H9 (cell line): ENCODE measurements at regions not wholly inside any gene's neighbourhood (a gene's known extent, or its start where the extent isn't known, plus 50 kb on each side); places are given as distances from the start of the nearest gene placed in this dataset.

ENCODE experiments used
- DNase-seq: peaks from one replicate; pipeline ENCODE4 v3.0.0-alpha.2; 2017
- H2AFZ ChIP-seq: one replicate; pipeline ENCODE4 v1.6.1; 2013; ENCODE audit warnings: mild to moderate bottlenecking, low read length, control low read depth, moderate library complexity
- H2AK5ac ChIP-seq: 2 replicates; pipeline ENCODE4 v1.6.1; 2013; ENCODE audit warnings: low read length, control low read depth, mixed read lengths; ENCODE audit not compliant: insufficient read length
- H2BK120ac ChIP-seq: one replicate; pipeline ENCODE4 v1.6.1; 2013; ENCODE audit warnings: low read depth, mild to moderate bottlenecking, low read length, control low read depth, inconsistent platforms; ENCODE audit not compliant: poor library complexity, severe bottlenecking
- H2BK12ac ChIP-seq: 2 replicates; pipeline ENCODE4 v1.6.1; 2013; ENCODE audit warnings: low read length, control low read depth, mixed read lengths, low read depth; ENCODE audit not compliant: insufficient read length
- H2BK15ac ChIP-seq: 2 replicates; pipeline ENCODE4 v1.6.1; 2013; ENCODE audit warnings: low read depth, low read length, control low read depth
- H2BK20ac ChIP-seq: one replicate; pipeline ENCODE4 v1.6.1; 2013; ENCODE audit warnings: low read depth, mild to moderate bottlenecking, low read length, control low read depth, inconsistent platforms; ENCODE audit not compliant: poor library complexity, severe bottlenecking
- H2BK5ac ChIP-seq: 2 replicates; pipeline ENCODE4 v1.6.1; 2013; ENCODE audit warnings: low read length, control low read depth, mixed read lengths; ENCODE audit not compliant: insufficient read length
- H3K14ac ChIP-seq: 2 replicates; pipeline ENCODE4 v1.6.1; 2013; ENCODE audit warnings: low read length, control low read depth; ENCODE audit not compliant: insufficient read depth
- H3K18ac ChIP-seq: 2 replicates; pipeline ENCODE4 v1.6.1; 2013; ENCODE audit warnings: low read depth, mild to moderate bottlenecking, mixed read lengths, low read length, control low read depth; ENCODE audit not compliant: insufficient read length
- H3K23ac ChIP-seq: 2 replicates; pipeline ENCODE4 v1.6.1; 2013; ENCODE audit warnings: low read length, control low read depth, mixed read lengths, low read depth; ENCODE audit not compliant: insufficient read length
- H3K23me2 ChIP-seq: 2 replicates; pipeline ENCODE4 v1.6.1; 2013; ENCODE audit warnings: low read depth, mild to moderate bottlenecking, mixed read lengths, low read length, control low read depth; ENCODE audit not compliant: insufficient read length, poor library complexity, severe bottlenecking
- H3K27ac ChIP-seq: 2 replicates; pipeline ENCODE4 v1.5.1; 2013; ENCODE audit warnings: low read length, control low read depth, mixed read lengths, low read depth; ENCODE audit not compliant: insufficient read length
- H3K27me3 ChIP-seq: 2 replicates; pipeline ENCODE4 v1.6.1; 2013; ENCODE audit warnings: low read length, control low read depth, inconsistent platforms; ENCODE audit not compliant: insufficient read depth
- H3K4ac ChIP-seq: 2 replicates; pipeline ENCODE4 v1.6.1; 2013; ENCODE audit warnings: low read depth, mild to moderate bottlenecking, control low read depth, inconsistent platforms, low read length, moderate library complexity
- H3K4me1 ChIP-seq: 2 replicates; pipeline ENCODE4 v1.6.1; 2013; ENCODE audit warnings: low read length, control low read depth, inconsistent platforms; ENCODE audit not compliant: insufficient read depth
- H3K4me2 ChIP-seq: 2 replicates; pipeline ENCODE4 v1.6.1; 2013; ENCODE audit warnings: low read length, control low read depth, mixed read lengths; ENCODE audit not compliant: insufficient read length, insufficient read depth
- H3K56ac ChIP-seq: 2 replicates; pipeline ENCODE4 v1.6.1; 2013; ENCODE audit warnings: low read depth, mild to moderate bottlenecking, mixed read lengths, low read length, control low read depth; ENCODE audit not compliant: insufficient read length
- H3K79me1 ChIP-seq: 2 replicates; pipeline ENCODE4 v1.6.1; 2013; ENCODE audit warnings: low read depth, mild to moderate bottlenecking, moderate library complexity, low read length, control low read depth, inconsistent platforms; ENCODE audit not compliant: insufficient read depth, poor library complexity, severe bottlenecking
- H3K79me2 ChIP-seq: 2 replicates; pipeline ENCODE4 v1.6.1; 2013; ENCODE audit warnings: low read length, control low read depth, inconsistent platforms; ENCODE audit not compliant: insufficient read depth
- H3K9ac ChIP-seq: 2 replicates; pipeline ENCODE4 v1.6.1; 2013; ENCODE audit warnings: low read length, control low read depth, mixed read lengths; ENCODE audit not compliant: insufficient read length; ENCODE audit errors: extremely low read depth
- H3K9me3 ChIP-seq: one replicate; pipeline ENCODE4 v1.6.1; 2013; ENCODE audit warnings: low read depth, low read length, inconsistent platforms; ENCODE audit not compliant: control insufficient read depth
- H3T11ph ChIP-seq: one replicate; pipeline ENCODE4 v1.6.1; 2013; ENCODE audit warnings: mild to moderate bottlenecking, low read length, control low read depth, inconsistent platforms
- H4K20me1 ChIP-seq: one replicate; pipeline ENCODE4 v1.6.1; 2013; ENCODE audit not compliant: control insufficient read depth, insufficient read length, insufficient read depth
- H4K5ac ChIP-seq: 2 replicates; pipeline ENCODE4 v1.6.1; 2013; ENCODE audit warnings: low read depth, mild to moderate bottlenecking, mixed read lengths, low read length, control low read depth; ENCODE audit not compliant: insufficient read length
- H4K8ac ChIP-seq: replicated peaks from 2 replicates; pipeline ENCODE4 v1.6.1; 2013; ENCODE audit warnings: low read length, control low read depth, mixed read lengths, low read depth; ENCODE audit not compliant: insufficient read length
- H4K91ac ChIP-seq: 2 replicates; pipeline ENCODE4 v1.6.1; 2013; ENCODE audit warnings: low read depth, mild to moderate bottlenecking, moderate library complexity, mixed read lengths, low read length, control low read depth; ENCODE audit not compliant: insufficient read length
- H3K27ac Mint-ChIP-seq, 3 experiments: 2 replicates in 2 of 3; 3 replicates in 1 of 3; pipeline ENCODE4 v1.8.0; 2020 to 2021; ENCODE audit warnings: mixed read lengths in 3 of 3, mild to moderate bottlenecking in 1 of 3, moderate library complexity in 1 of 3
- H3K27me3 Mint-ChIP-seq: 2 replicates; pipeline ENCODE4 v1.8.0; 2021; ENCODE audit warnings: low read depth, mild to moderate bottlenecking, moderate library complexity, mixed read lengths
- H3K36me3 Mint-ChIP-seq, 3 experiments: 2 replicates in 2 of 3; 3 replicates in 1 of 3; pipeline ENCODE4 v1.8.0; 2020 to 2021; ENCODE audit warnings: low read depth in 3 of 3, mixed read lengths in 3 of 3; ENCODE audit not compliant: insufficient read depth in 1 of 3
- H3K4me1 Mint-ChIP-seq, 2 experiments: 2 replicates each; pipeline ENCODE4 v1.8.0; 2020; ENCODE audit warnings: mixed read lengths in 2 of 2
- H3K4me3 Mint-ChIP-seq, 2 experiments: 2 replicates in 1 of 2; 3 replicates in 1 of 2; pipeline ENCODE4 v1.8.0; 2020 to 2021; ENCODE audit warnings: mild to moderate bottlenecking in 2 of 2, mixed read lengths in 2 of 2, moderate library complexity in 1 of 2
- H3K9me3 Mint-ChIP-seq, 2 experiments: 2 replicates in 1 of 2; 3 replicates in 1 of 2; pipeline ENCODE4 v1.8.0; 2020; ENCODE audit warnings: mild to moderate bottlenecking in 2 of 2, mixed read lengths in 2 of 2, moderate library complexity in 1 of 2
- WGBS: extraction: QIAGEN DNeasy Blood & Tissue Kit; methylation state at CpG from one replicate; pipeline ENCODE4 v1.1.7; 2013; ENCODE audit warnings: missing lambda C conversion rate, low lambda C conversion rate, mixed read lengths; ENCODE audit not compliant: insufficient read length; ENCODE audit errors: extremely low coverage; 5-methylcytosine and 5-hydroxymethylcytosine counted together
- TF ChIP-seq, protein P1 (sequence below): fragments of 200-600 bp; sonication (generic); conservative IDR thresholded peaks from 3 replicates; pipeline ENCODE4 v1.8.0; 2021; ENCODE audit warnings: antibody characterized with exemption, mild to moderate bottlenecking

DNA sequence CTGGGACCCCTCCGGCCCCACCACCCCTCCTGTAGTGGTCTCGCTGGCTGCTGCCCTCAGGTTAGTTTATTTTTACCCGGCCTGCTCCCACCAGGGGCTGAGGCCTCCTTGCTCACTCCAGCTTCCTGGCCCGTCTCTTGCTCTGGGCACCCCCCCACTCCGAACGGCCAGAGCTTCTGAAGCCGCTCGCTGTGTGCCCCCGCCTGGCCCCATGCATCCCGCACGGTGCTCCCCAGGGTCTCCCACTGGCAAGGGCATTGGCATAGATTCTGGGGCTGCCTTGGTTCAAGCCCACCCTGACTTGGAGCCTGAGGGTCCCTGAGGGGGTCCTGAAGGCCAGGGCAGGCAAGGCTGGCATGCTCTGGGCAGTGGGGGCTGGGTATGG lies 186.4 kb downstream of the SEC14L1 start:
- Histone ChIP-seq H2AFZ (no peak overlapping the region), H3K27me3 (no peaks in the 10 kb centered on the region), H3K4me1 (no peaks in the 10 kb centered on the region; the same call in 1 of the 2 replicates), H2BK20ac (no peak overlapping the region), H4K8ac (no peak overlapping the region), H3K9me3 (no peaks in the 10 kb centered on the region), H3K4me2 (no peak overlapping the region), H4K20me1 (no peaks in the 10 kb centered on the region), H3K56ac (no peak overlapping the region), H2BK12ac (no peak overlapping the region), H3K14ac (no peak overlapping the region), H3K4ac (no peak overlapping the region), H4K91ac (no peak overlapping the region), H2BK5ac (no peak overlapping the region), H3T11ph (no peak overlapping the region), H3K9ac (no peak overlapping the region), H3K79me2 (peaks cover 2% of the 10 kb centered on the region; the same call in 1 of the 2 replicates), H2BK120ac (no peak overlapping the region), H4K5ac (no peak overlapping the region), H3K79me1 (peaks cover 3% of the 10 kb centered on the region), H3K23me2 (no peaks in the 10 kb centered on the region), H2BK15ac (no peak overlapping the region), H3K27ac (no peak overlapping the region), H3K23ac (no peak overlapping the region), H2AK5ac (no peak overlapping the region), H3K18ac (no peak overlapping the region)
- Mint-ChIP-seq H3K36me3 (peaks cover 0 to 3% (median 0%) of the 10 kb centered on the region in 3 experiments; a peak in 3 of 7 replicates), H3K27me3 (no peaks in the 10 kb centered on the region), H3K4me1 (peaks cover 26 to 33% of the 10 kb centered on the region in 2 experiments), H3K27ac (no peak overlapping the region), H3K9me3 (peaks cover 0 to 2% of the 10 kb centered on the region in 2 experiments; a peak in 1 of 5 replicates), H3K4me3 (no peak overlapping the region)
- TF ChIP-seq, protein P1, sequence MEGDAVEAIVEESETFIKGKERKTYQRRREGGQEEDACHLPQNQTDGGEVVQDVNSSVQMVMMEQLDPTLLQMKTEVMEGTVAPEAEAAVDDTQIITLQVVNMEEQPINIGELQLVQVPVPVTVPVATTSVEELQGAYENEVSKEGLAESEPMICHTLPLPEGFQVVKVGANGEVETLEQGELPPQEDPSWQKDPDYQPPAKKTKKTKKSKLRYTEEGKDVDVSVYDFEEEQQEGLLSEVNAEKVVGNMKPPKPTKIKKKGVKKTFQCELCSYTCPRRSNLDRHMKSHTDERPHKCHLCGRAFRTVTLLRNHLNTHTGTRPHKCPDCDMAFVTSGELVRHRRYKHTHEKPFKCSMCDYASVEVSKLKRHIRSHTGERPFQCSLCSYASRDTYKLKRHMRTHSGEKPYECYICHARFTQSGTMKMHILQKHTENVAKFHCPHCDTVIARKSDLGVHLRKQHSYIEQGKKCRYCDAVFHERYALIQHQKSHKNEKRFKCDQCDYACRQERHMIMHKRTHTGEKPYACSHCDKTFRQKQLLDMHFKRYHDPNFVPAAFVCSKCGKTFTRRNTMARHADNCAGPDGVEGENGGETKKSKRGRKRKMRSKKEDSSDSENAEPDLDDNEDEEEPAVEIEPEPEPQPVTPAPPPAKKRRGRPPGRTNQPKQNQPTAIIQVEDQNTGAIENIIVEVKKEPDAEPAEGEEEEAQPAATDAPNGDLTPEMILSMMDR = no peak
- DNase-seq = no peak
- WGBS = no CpG with 5 or more reads among the region's 11 CpGs
